ENCODE measurements at regions not wholly inside any gene's neighbourhood (a gene's known extent, or its start where the extent isn't known, plus 50 kb on each side); places are given as distances from the start of the nearest gene placed in this dataset.
A peak's percentile ranks its signal among the peaks of the same experiment; 100 is the strongest.

- Histone ChIP-seq H2AFZ (ENCODE audit: low read depth, low read length) (no peak overlapping the region), H3K9me1 (ENCODE audit: control insufficient read depth, insufficient read depth, low read length) (no peaks in the 10 kb centered on the region), H3K27me3 (ENCODE audit: control insufficient read depth in 2 of 2, insufficient read depth in 2 of 2, low read length in 2 of 2) (no peaks in the 10 kb centered on the region), H3K9ac (ENCODE audit: insufficient read depth in 1 of 2, low read depth in 2 of 2, low read length in 2 of 2) (no peak overlapping the region), H3K4me1 (replicated peaks in 1 of 2; ENCODE audit: control insufficient read depth in 2 of 2, insufficient read depth in 2 of 2, low read length in 2 of 2) (no peaks in the 10 kb centered on the region), H3K9me3 (replicated peaks; ENCODE audit: control insufficient read depth, insufficient read depth, low read depth, low read length) (no peaks in the 10 kb centered on the region), H3K27ac (ENCODE audit: extremely low read depth, low read depth, low read length) (no peak overlapping the region), H3K36me3 (ENCODE audit: control insufficient read depth, insufficient read depth, low read length) (no peaks in the 10 kb centered on the region), H3K79me2 (ENCODE audit: control insufficient read depth, insufficient read depth, low read length) (no peaks in the 10 kb centered on the region), H3K4me3 (no peak overlapping the region), H3K4me2 (ENCODE audit: insufficient read depth, low read length) (no peak overlapping the region), H4K20me1 (replicated peaks; ENCODE audit: control insufficient read depth, insufficient read depth, low read length) (no peaks in the 10 kb centered on the region)
- ChIA-PET CTCF (ENCODE audit: low intra/inter-chr PET ratio) (no interaction called here), POLR2A (interaction anchor here (0.5 to 1.4 kb wide), 4 partner anchors 9 to 314 kb away, joined by 3 read pairs; no protein-coding TSS in a partner anchor)
- FAIRE-seq (no peak), ATAC-seq (no peak), DNase-seq (ENCODE audit: extremely low read depth in 1 of 4, low spot score in 3 of 4) (no peak)
- intact Hi-C loops (cut with micrococcal nuclease) (no loop called here), in situ Hi-C loops (cut with MboI) (no loop called here)
- BruUV-seq (replicated peaks): no TSS peak
- TF ChIP-seq MEIS2 (IDR thresholded peaks at IDR 0.05; ENCODE audit: partially characterized antibody): peak; percentile 16
- TF ChIP-seq RBM15 (IDR thresholded peaks at IDR 0.05; ENCODE audit: insufficient read depth, low read length): no peak
- no peak for TF ChIP-seq TAF15 (IDR thresholded peaks at IDR 0.05; ENCODE audit: low read depth, low read length)
- TF ChIP-seq, protein P1, sequence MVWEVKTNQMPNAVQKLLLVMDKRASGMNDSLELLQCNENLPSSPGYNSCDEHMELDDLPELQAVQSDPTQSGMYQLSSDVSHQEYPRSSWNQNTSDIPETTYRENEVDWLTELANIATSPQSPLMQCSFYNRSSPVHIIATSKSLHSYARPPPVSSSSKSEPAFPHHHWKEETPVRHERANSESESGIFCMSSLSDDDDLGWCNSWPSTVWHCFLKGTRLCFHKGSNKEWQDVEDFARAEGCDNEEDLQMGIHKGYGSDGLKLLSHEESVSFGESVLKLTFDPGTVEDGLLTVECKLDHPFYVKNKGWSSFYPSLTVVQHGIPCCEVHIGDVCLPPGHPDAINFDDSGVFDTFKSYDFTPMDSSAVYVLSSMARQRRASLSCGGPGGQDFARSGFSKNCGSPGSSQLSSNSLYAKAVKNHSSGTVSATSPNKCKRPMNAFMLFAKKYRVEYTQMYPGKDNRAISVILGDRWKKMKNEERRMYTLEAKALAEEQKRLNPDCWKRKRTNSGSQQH (CRISPR knock-in tag; IDR thresholded peaks at IDR 0.05): no peak
- no peak for TF ChIP-seq FOXP1 (CRISPR knock-in tag; IDR thresholded peaks at IDR 0.05)
- TF ChIP-seq, protein P2, sequence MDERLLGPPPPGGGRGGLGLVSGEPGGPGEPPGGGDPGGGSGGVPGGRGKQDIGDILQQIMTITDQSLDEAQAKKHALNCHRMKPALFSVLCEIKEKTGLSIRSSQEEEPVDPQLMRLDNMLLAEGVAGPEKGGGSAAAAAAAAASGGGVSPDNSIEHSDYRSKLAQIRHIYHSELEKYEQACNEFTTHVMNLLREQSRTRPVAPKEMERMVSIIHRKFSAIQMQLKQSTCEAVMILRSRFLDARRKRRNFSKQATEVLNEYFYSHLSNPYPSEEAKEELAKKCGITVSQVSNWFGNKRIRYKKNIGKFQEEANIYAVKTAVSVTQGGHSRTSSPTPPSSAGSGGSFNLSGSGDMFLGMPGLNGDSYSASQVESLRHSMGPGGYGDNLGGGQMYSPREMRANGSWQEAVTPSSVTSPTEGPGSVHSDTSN (CRISPR knock-in tag; IDR thresholded peaks at IDR 0.05; ENCODE audit: low read depth): no peak
- TF ChIP-seq, protein P2 (tag; conservative IDR thresholded peaks at IDR 0.05; ENCODE audit: low read depth): 0 out of 2 replicates have a peak, but pooled peaks have one; percentile 16
- TF ChIP-seq, protein P3, sequence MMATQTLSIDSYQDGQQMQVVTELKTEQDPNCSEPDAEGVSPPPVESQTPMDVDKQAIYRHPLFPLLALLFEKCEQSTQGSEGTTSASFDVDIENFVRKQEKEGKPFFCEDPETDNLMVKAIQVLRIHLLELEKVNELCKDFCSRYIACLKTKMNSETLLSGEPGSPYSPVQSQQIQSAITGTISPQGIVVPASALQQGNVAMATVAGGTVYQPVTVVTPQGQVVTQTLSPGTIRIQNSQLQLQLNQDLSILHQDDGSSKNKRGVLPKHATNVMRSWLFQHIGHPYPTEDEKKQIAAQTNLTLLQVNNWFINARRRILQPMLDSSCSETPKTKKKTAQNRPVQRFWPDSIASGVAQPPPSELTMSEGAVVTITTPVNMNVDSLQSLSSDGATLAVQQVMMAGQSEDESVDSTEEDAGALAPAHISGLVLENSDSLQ (IDR thresholded peaks at IDR 0.05): 0 out of 2 replicates have a peak, but pooled peaks have one; percentile 8
- no peak for TF ChIP-seq EWSR1 (IDR thresholded peaks at IDR 0.05; ENCODE audit: borderline replicate concordance, low read depth, partially characterized antibody)
- TF ChIP-seq ZBTB7A (IDR thresholded peaks at IDR 0.05; ENCODE audit: borderline replicate concordance, control insufficient read depth, low read depth, low read length): no peak
- 0% methylated on average over 2 of the region's 2 CpGs for WGBS (ENCODE audit: insufficient coverage, low coverage, missing lambda C conversion rate)
Observed at GRCh38 chr1:34290831-34291230, 114.1 kb downstream of the C1orf94 start.

All from K562 (cell line).